Neural cell (in vitro differentiated cells): ENCODE measurements at regions not wholly inside any gene's neighbourhood (a gene's known extent, or its start where the extent isn't known, plus 50 kb on each side); places are given as distances from the start of the nearest gene placed in this dataset.
A peak's percentile ranks its signal among the peaks of the same experiment; 100 is the strongest.

Experiments
- H2AFZ ChIP-seq: fragments of 200-600, 300-800 bp; sonication (generic), shearing (Covaris generic); 2 replicates; pipeline ENCODE4 v1.6.0; 2014; ENCODE audit warnings: low read depth, mild to moderate bottlenecking, antibody characterized with exemption, low read length, moderate library complexity
- H3F3A ChIP-seq: fragments of 200-600 bp; shearing (Covaris generic); 2 replicates; pipeline ENCODE4 v1.6.1; 2016; ENCODE audit warnings: mild to moderate bottlenecking, moderate library complexity, mixed read lengths, antibody characterized with exemption, low read length; ENCODE audit not compliant: insufficient read depth, poor library complexity, severe bottlenecking
- H3K27ac ChIP-seq: fragments of 200-600, 300-800 bp; sonication (generic), shearing (Covaris generic); 2 replicates; pipeline ENCODE4 v1.5.1; 2014; ENCODE audit warnings: mild to moderate bottlenecking, low read length, moderate library complexity
- H3K27me3 ChIP-seq: fragments of 300-800, 200-600 bp; sonication (generic), shearing (Covaris generic); 2 replicates; pipeline ENCODE4 v1.6.0; 2014; ENCODE audit warnings: mild to moderate bottlenecking, low read depth, low read length, moderate library complexity; ENCODE audit not compliant: insufficient read depth
- H3K36me3 ChIP-seq: fragments of 300-800, 200-600 bp; sonication (generic), shearing (Covaris generic); 2 replicates; pipeline ENCODE4 v1.5.1; 2014; ENCODE audit warnings: mild to moderate bottlenecking, antibody characterized with exemption, low read length, moderate library complexity; ENCODE audit not compliant: insufficient read depth
- H3K4me2 ChIP-seq: fragments of 300-800, 200-600 bp; sonication (generic), shearing (Covaris generic); 2 replicates; pipeline ENCODE4 v1.6.0; 2014; ENCODE audit warnings: mild to moderate bottlenecking, low read length
- H3K4me3 ChIP-seq: fragments of 300-800, 200-600 bp; sonication (generic), shearing (Covaris generic); 2 replicates; pipeline ENCODE4 v1.5.1; 2014; ENCODE audit warnings: mild to moderate bottlenecking, low read length, moderate library complexity
- H3K79me2 ChIP-seq: fragments of 200-600 bp; shearing (Covaris generic); replicated peaks from 2 replicates; pipeline ENCODE4 v1.6.0; 2014; ENCODE audit warnings: mild to moderate bottlenecking, low read length, moderate library complexity; ENCODE audit not compliant: insufficient read depth
- H3K9ac ChIP-seq: fragments of 300-800, 200-600 bp; sonication (generic), shearing (Covaris generic); 2 replicates; pipeline ENCODE4 v1.6.1; 2016; ENCODE audit warnings: mild to moderate bottlenecking, low read length, mixed read lengths
- H3K9me2 ChIP-seq: fragments of 200-600 bp; shearing (Covaris generic); 2 replicates; pipeline ENCODE4 v1.6.1; 2016; ENCODE audit warnings: mild to moderate bottlenecking, low read length, mixed read lengths; ENCODE audit not compliant: insufficient read depth
- H3K9me3 ChIP-seq: fragments of 200-600, 300-800 bp; sonication (generic), shearing (Covaris generic); 2 replicates; pipeline ENCODE4 v1.6.1; 2016; ENCODE audit warnings: mild to moderate bottlenecking, mixed run types, low read length, moderate library complexity, mixed read lengths
- H4K20me1 ChIP-seq: fragments of 200-600 bp; shearing (Covaris generic); 2 replicates; pipeline ENCODE4 v1.6.1; 2016; ENCODE audit warnings: mild to moderate bottlenecking, mixed run types; ENCODE audit not compliant: insufficient read depth
- EP300 ChIP-seq: fragments of 450-650 bp; conservative IDR thresholded peaks from 2 replicates; pipeline ENCODE4 v1.6.1; 2014; ENCODE audit warnings: antibody characterized with exemption, mild to moderate bottlenecking, moderate library complexity; ENCODE audit not compliant: poor library complexity, severe bottlenecking
- EZH2 ChIP-seq: fragments of 200-600, 300-800 bp; shearing (Covaris generic), sonication (generic); IDR thresholded peaks from 2 replicates; pipeline ENCODE4 v1.6.1; 2014; ENCODE audit warnings: antibody characterized with exemption, low read length, borderline replicate concordance, mild to moderate bottlenecking; ENCODE audit not compliant: insufficient read depth, poor library complexity, severe bottlenecking
- MXI1 ChIP-seq: fragments of 450-650 bp; conservative IDR thresholded peaks from 2 replicates; pipeline ENCODE4 v1.6.1; 2014; ENCODE audit warnings: antibody characterized with exemption, mild to moderate bottlenecking; ENCODE audit not compliant: poor library complexity, severe bottlenecking
- POLR2AphosphoS5 ChIP-seq: IDR thresholded peaks from 2 replicates; pipeline ENCODE4 v1.6.1; 2012
- RAD21 ChIP-seq: fragments of 450-650 bp; conservative IDR thresholded peaks from 2 replicates; pipeline ENCODE4 v1.6.1; 2014; ENCODE audit warnings: antibody characterized with exemption, mild to moderate bottlenecking, moderate library complexity
- SMC3 ChIP-seq: fragments of 450-650 bp; conservative IDR thresholded peaks from 2 replicates; pipeline ENCODE4 v1.6.1; 2014; ENCODE audit warnings: antibody characterized with exemption, mild to moderate bottlenecking, moderate library complexity; ENCODE audit not compliant: poor library complexity
- TAF1 ChIP-seq: IDR thresholded peaks from 2 replicates; pipeline ENCODE4 v1.6.1; 2012; ENCODE audit warnings: low read depth
- TF ChIP-seq, protein P1 (sequence below): IDR thresholded peaks from 2 replicates; pipeline ENCODE4 v1.6.1; 2012; ENCODE audit warnings: borderline replicate concordance
- TF ChIP-seq, protein P2 (sequence below): fragments of 450-650 bp; IDR thresholded peaks from 2 replicates; pipeline ENCODE4 v1.5.1; 2014; ENCODE audit warnings: antibody characterized with exemption, mild to moderate bottlenecking, moderate library complexity; ENCODE audit not compliant: poor library complexity, severe bottlenecking

DNA sequence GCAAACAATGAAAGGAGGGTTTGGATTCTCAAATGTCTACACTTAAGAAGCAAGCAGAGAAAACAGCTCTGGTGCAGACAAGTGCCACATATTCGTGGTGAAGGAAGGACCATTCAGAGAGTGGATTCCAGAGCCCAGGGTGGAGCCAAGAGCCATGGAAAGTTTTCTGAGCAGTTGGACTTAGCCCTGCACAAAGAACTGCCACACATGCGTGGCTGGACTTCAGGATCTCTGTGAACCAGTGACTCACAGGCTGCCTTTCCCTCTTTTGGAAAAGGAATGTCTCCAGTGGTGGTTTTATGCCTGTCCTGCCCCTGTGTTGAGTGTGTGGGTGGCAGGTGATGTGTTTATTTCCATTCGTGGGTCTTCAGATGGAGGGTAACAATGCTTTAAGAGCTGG, 489.5 kb downstream of the CDH26 start:
- Histone ChIP-seq H3K9ac (no peak overlapping the region), H3K9me2 (no peaks in the 10 kb centered on the region), H3F3A (no peaks in the 10 kb centered on the region), H2AFZ (no peak overlapping the region), H4K20me1 (no peaks in the 10 kb centered on the region), H3K79me2 (no peaks in the 10 kb centered on the region), H3K36me3 (no peaks in the 10 kb centered on the region), H3K27me3 (no peaks in the 10 kb centered on the region), H3K27ac (no peak overlapping the region), H3K9me3 (no peaks in the 10 kb centered on the region), H3K4me3 (no peak overlapping the region), H3K4me2 (no peak overlapping the region)
- TF ChIP-seq, protein P1, sequence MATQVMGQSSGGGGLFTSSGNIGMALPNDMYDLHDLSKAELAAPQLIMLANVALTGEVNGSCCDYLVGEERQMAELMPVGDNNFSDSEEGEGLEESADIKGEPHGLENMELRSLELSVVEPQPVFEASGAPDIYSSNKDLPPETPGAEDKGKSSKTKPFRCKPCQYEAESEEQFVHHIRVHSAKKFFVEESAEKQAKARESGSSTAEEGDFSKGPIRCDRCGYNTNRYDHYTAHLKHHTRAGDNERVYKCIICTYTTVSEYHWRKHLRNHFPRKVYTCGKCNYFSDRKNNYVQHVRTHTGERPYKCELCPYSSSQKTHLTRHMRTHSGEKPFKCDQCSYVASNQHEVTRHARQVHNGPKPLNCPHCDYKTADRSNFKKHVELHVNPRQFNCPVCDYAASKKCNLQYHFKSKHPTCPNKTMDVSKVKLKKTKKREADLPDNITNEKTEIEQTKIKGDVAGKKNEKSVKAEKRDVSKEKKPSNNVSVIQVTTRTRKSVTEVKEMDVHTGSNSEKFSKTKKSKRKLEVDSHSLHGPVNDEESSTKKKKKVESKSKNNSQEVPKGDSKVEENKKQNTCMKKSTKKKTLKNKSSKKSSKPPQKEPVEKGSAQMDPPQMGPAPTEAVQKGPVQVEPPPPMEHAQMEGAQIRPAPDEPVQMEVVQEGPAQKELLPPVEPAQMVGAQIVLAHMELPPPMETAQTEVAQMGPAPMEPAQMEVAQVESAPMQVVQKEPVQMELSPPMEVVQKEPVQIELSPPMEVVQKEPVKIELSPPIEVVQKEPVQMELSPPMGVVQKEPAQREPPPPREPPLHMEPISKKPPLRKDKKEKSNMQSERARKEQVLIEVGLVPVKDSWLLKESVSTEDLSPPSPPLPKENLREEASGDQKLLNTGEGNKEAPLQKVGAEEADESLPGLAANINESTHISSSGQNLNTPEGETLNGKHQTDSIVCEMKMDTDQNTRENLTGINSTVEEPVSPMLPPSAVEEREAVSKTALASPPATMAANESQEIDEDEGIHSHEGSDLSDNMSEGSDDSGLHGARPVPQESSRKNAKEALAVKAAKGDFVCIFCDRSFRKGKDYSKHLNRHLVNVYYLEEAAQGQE: no peak
- TF ChIP-seq RAD21 (no peak), SMC3 (no peak), EZH2 (no peak), TAF1 (no peak), POLR2AphosphoS5 (no peak), MXI1 (no peak), EP300 (no peak)
- TF ChIP-seq, protein P2, sequence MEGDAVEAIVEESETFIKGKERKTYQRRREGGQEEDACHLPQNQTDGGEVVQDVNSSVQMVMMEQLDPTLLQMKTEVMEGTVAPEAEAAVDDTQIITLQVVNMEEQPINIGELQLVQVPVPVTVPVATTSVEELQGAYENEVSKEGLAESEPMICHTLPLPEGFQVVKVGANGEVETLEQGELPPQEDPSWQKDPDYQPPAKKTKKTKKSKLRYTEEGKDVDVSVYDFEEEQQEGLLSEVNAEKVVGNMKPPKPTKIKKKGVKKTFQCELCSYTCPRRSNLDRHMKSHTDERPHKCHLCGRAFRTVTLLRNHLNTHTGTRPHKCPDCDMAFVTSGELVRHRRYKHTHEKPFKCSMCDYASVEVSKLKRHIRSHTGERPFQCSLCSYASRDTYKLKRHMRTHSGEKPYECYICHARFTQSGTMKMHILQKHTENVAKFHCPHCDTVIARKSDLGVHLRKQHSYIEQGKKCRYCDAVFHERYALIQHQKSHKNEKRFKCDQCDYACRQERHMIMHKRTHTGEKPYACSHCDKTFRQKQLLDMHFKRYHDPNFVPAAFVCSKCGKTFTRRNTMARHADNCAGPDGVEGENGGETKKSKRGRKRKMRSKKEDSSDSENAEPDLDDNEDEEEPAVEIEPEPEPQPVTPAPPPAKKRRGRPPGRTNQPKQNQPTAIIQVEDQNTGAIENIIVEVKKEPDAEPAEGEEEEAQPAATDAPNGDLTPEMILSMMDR: no peak

GRCh38 chr20:60453388-60454246, 495.4 kb downstream of the CDH26 start:
- no peak overlapping the region for H3K9ac ChIP-seq
- no peaks in the 10 kb centered on the region for H3K9me2 ChIP-seq
- H3K27ac ChIP-seq: no peak overlapping the region
- H4K20me1 ChIP-seq: no peaks in the 10 kb centered on the region
- TF ChIP-seq, protein P1: no peak
- peak; percentile 20 for TF ChIP-seq SMC3
- no peaks in the 10 kb centered on the region for H3K36me3 ChIP-seq
- no peak overlapping the region for H2AFZ ChIP-seq
- no peaks in the 10 kb centered on the region for H3K27me3 ChIP-seq
- no peaks in the 10 kb centered on the region for H3K79me2 ChIP-seq
- no peaks in the 10 kb centered on the region for H3F3A ChIP-seq
- no peak overlapping the region for H3K4me2 ChIP-seq
- no peak overlapping the region for H3K4me3 ChIP-seq
- no peaks in the 10 kb centered on the region for H3K9me3 ChIP-seq
